ENCODE measurements at regions not wholly inside any gene's neighbourhood (a gene's known extent, or its start where the extent isn't known, plus 50 kb on each side); places are given as distances from the start of the nearest gene placed in this dataset.

GRCh38 chr5:7269591-7270274 lies 126.2 kb upstream of the ADCY2 start:
- no peak for TF ChIP-seq CTCF (IDR thresholded peaks at IDR 0.05; ENCODE audit: low read depth, low read length, poor library complexity, severe bottlenecking)
- no peak for TF ChIP-seq EZH2phosphoT487 (IDR thresholded peaks at IDR 0.05; ENCODE audit: borderline replicate concordance, low read length)
- Histone ChIP-seq H3K79me2 (ENCODE audit: control insufficient read depth, low read length) (no peaks in the 10 kb centered on the region), H3K27me3 (ENCODE audit: control insufficient read depth, low read length) (no peaks in the 10 kb centered on the region), H3K4me3 (ENCODE audit: low read length) (no peak overlapping the region), H3K4me2 (ENCODE audit: low read length) (no peak overlapping the region), H3K4me1 (ENCODE audit: control insufficient read depth, low read length) (no peaks in the 10 kb centered on the region), H3K9me2 (replicated peaks; ENCODE audit: control insufficient read depth, low read length) (no peaks in the 10 kb centered on the region), H3K27ac (ENCODE audit: low read depth, low read length) (no peak overlapping the region), H4K20me1 (ENCODE audit: control insufficient read depth, insufficient read depth, low read depth, low read length) (no peaks in the 10 kb centered on the region), H3K36me3 (ENCODE audit: control insufficient read depth, low read length) (no peaks in the 10 kb centered on the region), H3K9me3 (ENCODE audit: control insufficient read depth, insufficient read depth, low read length) (no peaks in the 10 kb centered on the region), H3F3A (ENCODE audit: control insufficient read depth, insufficient read depth) (no peaks in the 10 kb centered on the region)

- Histone ChIP-seq H3K4me2 (ENCODE audit: low read length) (no peak overlapping the region), H3K79me2 (ENCODE audit: control insufficient read depth, low read length) (no peaks in the 10 kb centered on the region), H3K27me3 (ENCODE audit: control insufficient read depth, low read length) (no peaks in the 10 kb centered on the region)
These were observed 124.4 kb upstream of the ADCY2 start for GRCh38 chr5:7271435-7272084.

GRCh38 chr5:7272408-7272965 lies 123.5 kb upstream of the ADCY2 start:
- Histone ChIP-seq H3K4me2 (ENCODE audit: low read length) (no peak overlapping the region), H3K79me2 (ENCODE audit: control insufficient read depth, low read length) (no peaks in the 10 kb centered on the region), H3K27ac (ENCODE audit: low read depth, low read length) (no peak overlapping the region), H4K20me1 (ENCODE audit: control insufficient read depth, insufficient read depth, low read depth, low read length) (no peaks in the 10 kb centered on the region), H3K4me1 (ENCODE audit: control insufficient read depth, low read length) (no peaks in the 10 kb centered on the region), H3F3A (ENCODE audit: control insufficient read depth, insufficient read depth) (no peaks in the 10 kb centered on the region), H3K36me3 (ENCODE audit: control insufficient read depth, low read length) (no peaks in the 10 kb centered on the region), H3K4me3 (ENCODE audit: low read length) (no peak overlapping the region), H3K9me2 (replicated peaks; ENCODE audit: control insufficient read depth, low read length) (no peaks in the 10 kb centered on the region), H3K9me3 (ENCODE audit: control insufficient read depth, insufficient read depth, low read length) (no peaks in the 10 kb centered on the region), H3K27me3 (ENCODE audit: control insufficient read depth, low read length) (no peaks in the 10 kb centered on the region)
- TF ChIP-seq CTCF (IDR thresholded peaks at IDR 0.05; ENCODE audit: low read depth, low read length, poor library complexity, severe bottlenecking) (no peak), EZH2phosphoT487 (IDR thresholded peaks at IDR 0.05; ENCODE audit: borderline replicate concordance, low read length) (no peak)

More at GRCh38 chr5:7271435-7272084, 124.4 kb upstream of the ADCY2 start:
- no peak for TF ChIP-seq CTCF (IDR thresholded peaks at IDR 0.05; ENCODE audit: low read depth, low read length, poor library complexity, severe bottlenecking)
- TF ChIP-seq EZH2phosphoT487 (IDR thresholded peaks at IDR 0.05; ENCODE audit: borderline replicate concordance, low read length), result no peak
- Histone ChIP-seq H3F3A (ENCODE audit: control insufficient read depth, insufficient read depth) (no peaks in the 10 kb centered on the region), H3K27ac (ENCODE audit: low read depth, low read length) (no peak overlapping the region), H3K9me3 (ENCODE audit: control insufficient read depth, insufficient read depth, low read length) (no peaks in the 10 kb centered on the region), H3K4me1 (ENCODE audit: control insufficient read depth, low read length) (no peaks in the 10 kb centered on the region), H3K36me3 (ENCODE audit: control insufficient read depth, low read length) (no peaks in the 10 kb centered on the region), H3K4me3 (ENCODE audit: low read length) (no peak overlapping the region), H3K9me2 (replicated peaks; ENCODE audit: control insufficient read depth, low read length) (no peaks in the 10 kb centered on the region), H4K20me1 (ENCODE audit: control insufficient read depth, insufficient read depth, low read depth, low read length) (no peaks in the 10 kb centered on the region)
